GM18505 (cell line): ENCODE measurements at regions not wholly inside any gene's neighbourhood (a gene's known extent, or its start where the extent isn't known, plus 50 kb on each side); places are given as distances from the start of the nearest gene placed in this dataset.

Experiments
- ATAC-seq: cut with Tn5 transposase; IDR thresholded peaks from one replicate; pipeline ENCODE4 v1.9.1; 2021; ENCODE audit not compliant: unreplicated experiment
- POLR2A ChIP-seq: IDR thresholded peaks from 4 replicates; pipeline ENCODE4 v1.6.1; 2011; ENCODE audit warnings: borderline replicate concordance; ENCODE audit not compliant: insufficient read depth, insufficient read length; ENCODE audit errors: extremely low read depth

GRCh38 chr6:48754641-48755040, 643.6 kb upstream of the PTCHD4 start:
- ATAC-seq, result no peak
- TF ChIP-seq POLR2A, result no peak

DNA sequence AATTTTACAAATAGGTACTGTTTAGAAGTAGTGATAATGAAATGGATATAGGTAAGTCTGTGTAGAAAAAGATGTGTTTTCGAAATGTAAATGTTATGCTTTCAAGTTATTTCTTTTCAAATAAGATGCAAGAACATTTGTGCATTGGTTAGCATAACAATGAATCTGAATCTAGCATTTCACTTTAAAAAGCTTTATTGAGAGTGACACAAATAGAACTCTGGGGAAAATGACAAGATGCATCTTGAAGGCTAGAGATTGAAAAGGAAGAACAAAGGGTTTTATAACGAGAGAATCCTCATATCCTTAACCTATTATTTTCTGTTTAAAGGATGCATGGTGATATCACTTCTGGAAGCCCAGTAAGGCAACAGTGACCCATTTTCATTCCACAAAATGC, 639.9 kb upstream of the PTCHD4 start:
- no peak for ATAC-seq
- TF ChIP-seq POLR2A, result no peak

DNA sequence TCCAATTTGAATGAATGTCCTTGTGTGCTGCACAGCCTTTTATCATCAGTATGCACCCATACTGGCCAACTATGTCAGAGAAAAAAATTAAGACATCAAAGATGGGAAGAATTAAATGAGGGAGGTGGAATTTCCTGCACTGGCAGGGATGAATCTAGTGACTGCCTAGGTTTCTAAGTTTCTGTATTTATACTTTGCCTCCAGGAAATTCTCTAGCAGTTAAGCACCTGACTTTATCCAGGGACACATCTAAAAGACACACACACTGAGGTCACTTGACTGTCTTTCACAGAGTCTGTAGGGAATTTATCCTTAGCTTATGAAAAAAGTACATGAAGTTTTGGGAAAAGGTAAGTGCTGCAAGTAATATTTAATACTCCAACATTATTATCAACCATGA, 636.5 kb upstream of the PTCHD4 start:
- no peak for ATAC-seq
- no peak for TF ChIP-seq POLR2A

- no peak for ATAC-seq
- no peak for TF ChIP-seq POLR2A
Measured at GRCh38 chr6:48747040-48747439, 636.0 kb upstream of the PTCHD4 start.

- no peak for ATAC-seq
- TF ChIP-seq POLR2A, result no peak
Measured at GRCh38 chr6:48744948-48745347, 634.0 kb upstream of the PTCHD4 start.

DNA sequence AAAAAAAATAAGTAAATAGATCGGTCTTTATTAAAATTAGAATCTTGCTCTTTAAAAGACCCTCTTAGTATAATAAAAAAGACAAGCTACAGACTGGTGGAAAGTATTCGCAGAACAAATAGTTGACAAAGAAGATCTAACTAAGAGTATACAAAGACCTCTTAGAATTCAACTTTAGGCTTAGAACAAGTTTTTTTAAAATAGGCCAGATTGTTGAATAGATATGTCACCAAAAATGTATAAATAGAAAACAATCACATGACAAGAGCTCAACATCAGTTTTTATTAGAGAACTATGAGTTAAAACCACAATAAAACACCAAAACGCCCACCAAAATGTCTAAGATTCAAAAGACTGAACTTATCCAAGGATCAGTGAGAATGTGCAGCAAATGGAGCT, 632.7 kb upstream of the PTCHD4 start:
- TF ChIP-seq POLR2A, result no peak
- ATAC-seq, result no peak

DNA sequence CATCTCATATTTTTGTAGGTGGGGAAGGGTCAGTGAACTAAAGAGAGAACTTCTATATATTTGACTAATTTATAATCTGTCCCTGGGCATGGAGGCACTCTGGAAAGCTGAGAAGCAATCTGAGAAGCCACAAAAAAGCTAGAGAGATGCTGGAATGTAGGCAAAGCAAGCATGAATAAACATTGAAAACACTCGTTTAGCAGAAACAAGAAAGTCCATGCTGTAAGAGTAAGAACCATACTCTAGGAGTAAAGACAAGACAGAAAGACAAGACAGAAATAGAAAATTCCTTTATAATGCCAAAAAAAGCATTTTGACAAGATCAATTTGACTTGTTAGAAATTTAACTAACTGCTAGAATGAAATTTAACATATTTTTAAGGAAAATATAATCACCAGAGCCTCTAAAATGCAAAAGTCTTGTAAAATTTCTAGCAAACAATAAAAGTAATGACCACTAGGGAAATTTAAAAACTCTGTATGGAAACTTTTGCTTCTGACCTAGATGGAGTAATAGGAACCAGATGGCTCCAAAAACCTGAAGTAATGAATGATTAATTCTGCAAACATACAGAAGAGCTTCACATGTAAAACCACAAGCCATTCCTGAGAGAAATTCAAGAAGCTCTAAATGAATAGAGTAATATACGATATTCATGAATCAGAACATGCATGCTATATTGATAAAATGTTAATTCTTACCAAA, 625.7 kb upstream of the PTCHD4 start:
- no peak for ATAC-seq
- no peak for TF ChIP-seq POLR2A

DNA sequence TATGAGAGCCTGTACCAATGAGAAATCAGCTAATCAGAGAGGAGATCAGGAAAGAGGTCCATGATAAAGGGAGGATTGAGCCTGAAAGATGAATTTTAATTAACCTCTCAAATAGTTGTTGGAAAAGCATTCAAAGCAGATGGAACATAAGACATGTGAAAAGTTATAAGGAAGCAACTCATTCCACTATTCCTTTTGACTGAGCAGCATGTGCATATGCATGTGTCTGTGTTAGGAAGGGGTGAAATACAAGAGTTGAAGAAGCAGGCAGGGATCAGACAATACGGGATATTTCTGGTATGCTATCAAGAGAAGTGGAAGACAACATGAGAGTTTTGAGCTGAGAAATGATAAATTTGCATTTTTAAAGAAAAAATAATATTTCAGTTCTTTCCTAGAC, 624.8 kb upstream of the PTCHD4 start:
- no peak for TF ChIP-seq POLR2A
- no peak for ATAC-seq

GRCh38 chr6:48733581-48733980, 622.6 kb upstream of the PTCHD4 start:
- no peak for ATAC-seq
- TF ChIP-seq POLR2A, result no peak

DNA sequence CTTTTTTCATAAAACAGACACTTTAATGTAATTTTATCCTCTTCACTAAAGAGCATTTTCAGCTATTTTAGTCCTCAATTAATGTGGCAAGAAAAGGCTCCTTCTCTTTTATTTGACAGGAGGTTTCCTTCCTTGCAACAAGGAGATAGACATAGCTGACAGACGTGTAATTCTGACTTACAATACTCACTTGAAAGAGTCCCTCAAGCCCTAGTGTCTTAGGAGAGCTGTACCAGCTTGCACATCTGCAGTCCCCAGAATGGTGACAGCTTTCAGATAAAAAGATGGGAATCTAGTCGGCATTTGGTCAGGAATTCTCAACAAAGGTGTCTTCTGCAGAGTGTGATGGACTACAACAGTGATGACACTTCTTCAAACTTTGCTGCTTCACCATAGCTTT, 603.7 kb upstream of the PTCHD4 start:
- TF ChIP-seq POLR2A, result no peak
- ATAC-seq, result no peak

DNA sequence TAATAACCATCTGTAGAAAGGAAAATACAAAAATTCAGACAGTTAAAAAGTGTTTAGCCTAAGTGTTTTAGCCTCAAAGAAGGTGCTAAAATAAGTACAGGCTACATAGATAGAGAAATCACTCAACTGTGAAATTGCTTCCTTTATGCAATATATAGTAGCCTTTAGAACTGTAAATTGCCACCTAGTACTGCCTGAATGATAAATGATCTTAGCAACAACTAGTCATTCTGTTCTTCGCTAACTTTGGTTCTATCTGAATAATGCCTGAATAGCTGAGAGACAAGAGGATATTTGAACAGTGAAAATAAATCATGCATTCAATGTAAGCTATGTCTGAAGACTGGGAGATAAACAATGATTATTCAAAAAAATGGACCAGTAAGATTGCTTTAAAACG, 603.3 kb upstream of the PTCHD4 start:
- no peak for TF ChIP-seq POLR2A
- no peak for ATAC-seq

DNA sequence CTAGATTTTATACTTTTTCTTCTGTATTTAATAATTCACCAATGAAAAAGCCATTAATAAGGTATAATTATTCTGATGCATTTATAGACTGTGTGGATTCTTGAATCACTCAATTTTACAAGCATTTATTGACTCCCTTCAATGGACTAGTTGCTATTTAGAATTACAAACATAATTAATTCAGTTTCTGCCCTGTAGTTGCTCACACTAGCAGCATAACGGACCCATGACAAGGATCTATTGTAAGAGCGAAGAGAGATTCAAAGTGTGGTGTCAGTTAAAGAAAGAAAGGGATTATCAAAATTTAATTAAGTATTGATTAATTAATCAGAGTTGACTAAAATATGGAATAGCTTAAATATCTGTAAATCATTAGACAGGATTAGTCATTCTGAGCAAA, 602.6 kb upstream of the PTCHD4 start:
- no peak for ATAC-seq
- no peak for TF ChIP-seq POLR2A

DNA sequence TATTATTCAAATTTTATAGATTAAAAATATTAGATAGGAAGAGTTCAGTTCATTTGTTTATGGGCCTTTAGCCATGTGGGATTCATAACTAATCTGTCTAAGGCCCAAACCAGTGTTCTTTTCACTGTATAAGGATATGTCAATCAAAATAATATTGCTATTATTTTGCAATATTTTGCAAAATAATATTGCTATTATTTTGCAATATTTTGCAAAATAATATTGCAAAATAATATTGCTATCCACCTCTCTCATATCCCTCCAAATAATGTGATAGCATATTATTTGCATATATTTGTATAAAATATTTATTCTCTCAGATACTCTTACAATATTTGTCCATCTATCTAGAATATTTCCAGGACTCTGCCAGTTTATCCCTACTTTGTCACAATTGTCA, 595.3 kb upstream of the PTCHD4 start:
- TF ChIP-seq POLR2A, result no peak
- no peak for ATAC-seq

DNA sequence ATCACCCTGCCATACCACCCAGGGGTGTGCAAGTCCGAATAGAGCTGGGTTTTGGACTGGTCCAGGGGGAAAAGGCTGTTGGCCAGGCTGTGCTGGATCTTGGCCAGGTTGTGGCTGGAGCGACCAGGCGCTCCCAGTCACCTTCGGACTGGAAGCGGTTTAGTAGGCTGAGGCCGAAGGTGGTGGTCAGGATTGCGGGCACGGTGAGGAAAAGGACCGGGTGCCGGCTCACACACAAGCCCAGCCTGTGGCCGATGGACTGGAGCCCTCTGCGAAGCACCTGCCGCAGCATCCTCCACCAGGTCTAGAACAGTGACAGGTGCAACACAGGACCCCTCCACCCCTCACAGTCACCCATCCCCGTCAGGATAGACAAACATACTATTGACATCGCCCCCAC, 590.6 kb upstream of the PTCHD4 start:
- TF ChIP-seq POLR2A, result no peak
- ATAC-seq, result no peak

GRCh38 chr6:48695872-48696271, 584.9 kb upstream of the PTCHD4 start:
- no peak for TF ChIP-seq POLR2A

More at GRCh38 chr6:48695872-48696271, 584.9 kb upstream of the PTCHD4 start:
- no peak for ATAC-seq
